Hypothalamus (tissue), 51 donors: ENCODE measurements at regions not wholly inside any gene's neighbourhood (a gene's known extent, or its start where the extent isn't known, plus 50 kb on each side); places are given as distances from the start of the nearest gene placed in this dataset.

Experiments
- DNase-seq, 51 donors: peaks; one replicate each; lab custom pipeline; 2025; lab: John Stamatoyannopoulos, UW

DNA sequence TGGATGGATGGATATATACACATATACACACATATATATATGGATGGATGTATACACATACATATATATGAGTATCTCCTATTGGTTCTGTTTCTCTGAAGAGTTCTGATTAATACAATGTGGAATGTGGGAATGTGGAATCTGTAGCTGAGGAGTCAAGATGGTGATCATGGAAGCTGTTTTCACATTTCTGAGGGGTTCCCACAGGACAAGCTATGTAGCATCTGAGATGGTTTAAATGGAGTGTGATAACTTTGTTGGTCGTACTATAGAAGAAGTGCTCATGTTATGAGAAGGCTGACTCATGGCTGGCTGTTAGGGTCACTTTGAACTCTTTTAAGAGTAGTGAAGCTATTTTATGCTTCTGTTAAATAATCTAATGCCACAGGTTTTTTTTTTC, 279.7 kb downstream of the MEIS1 start:
- no peak for DNase-seq

DNA sequence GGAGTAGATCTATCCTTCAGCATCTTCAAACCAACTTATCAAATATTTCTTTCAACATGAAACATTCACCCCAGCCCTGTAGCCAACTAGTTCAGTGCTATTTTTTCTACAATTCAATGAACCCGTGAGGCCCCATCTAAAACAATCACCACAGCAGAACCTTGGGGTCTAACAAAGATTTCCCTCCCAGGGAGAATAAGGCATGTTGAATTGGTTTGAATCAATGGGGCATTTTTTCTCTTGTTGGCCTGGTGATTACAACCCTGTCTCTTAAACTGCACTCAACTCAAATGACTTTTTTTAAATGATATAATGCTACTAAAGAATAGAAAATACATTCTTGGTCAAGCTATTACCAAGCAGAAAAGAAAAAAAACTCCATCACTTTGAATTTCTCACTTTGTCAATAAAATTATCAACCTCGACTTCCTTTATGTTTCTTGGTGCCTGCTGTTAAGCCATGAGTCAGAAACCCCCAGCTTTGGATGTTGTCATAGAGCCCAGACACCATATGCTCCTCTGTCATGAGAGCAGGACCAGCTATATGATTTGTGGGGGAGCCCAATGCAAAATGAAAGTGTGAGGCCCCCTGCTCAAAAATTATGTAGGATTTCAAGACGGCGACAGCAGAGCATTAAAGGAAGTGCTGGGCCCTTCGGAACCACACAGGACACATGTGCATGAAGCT, 282.4 kb downstream of the MEIS1 start:
- DNase-seq, result no peak

DNA sequence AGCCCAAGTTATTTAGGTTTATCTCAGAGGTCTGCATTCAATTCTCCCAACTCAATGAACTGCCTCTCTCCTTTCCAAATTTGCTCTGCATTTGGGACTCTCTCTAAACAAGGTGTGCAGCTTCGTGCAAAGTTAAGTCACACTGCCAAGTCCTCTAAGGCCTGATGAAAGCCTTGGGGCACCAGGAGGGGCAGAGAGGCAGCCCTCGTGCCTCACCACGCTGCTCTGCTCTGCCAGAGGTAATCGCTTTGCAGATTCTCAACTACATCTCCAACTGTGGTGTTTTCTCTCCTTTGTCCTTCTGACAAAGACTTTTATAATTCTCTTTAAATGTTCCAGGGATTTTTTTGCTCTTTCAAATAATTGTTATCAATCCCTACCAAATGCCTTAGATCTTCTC, 283.0 kb downstream of the MEIS1 start:
- DNase-seq, result no peak

DNA sequence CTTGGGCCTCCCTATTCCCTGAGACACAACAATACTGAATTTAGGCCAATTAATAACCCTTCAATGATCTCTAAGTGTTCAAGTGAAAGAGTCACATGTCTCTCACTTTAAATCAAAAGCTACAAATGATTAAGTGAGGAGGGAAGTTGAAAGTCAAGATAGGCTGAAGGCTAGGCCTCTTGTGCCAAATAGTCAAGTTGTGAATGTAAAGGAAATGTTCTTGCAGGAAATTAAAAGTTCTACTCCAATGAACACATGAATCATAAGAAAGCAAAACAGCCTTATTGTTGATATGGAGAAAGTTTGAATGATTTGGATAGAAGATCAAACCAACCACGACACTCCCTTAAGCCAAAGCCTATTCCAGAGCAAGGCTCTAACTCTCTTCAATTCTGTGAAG, 286.9 kb downstream of the MEIS1 start:
- DNase-seq, result no peak

DNA sequence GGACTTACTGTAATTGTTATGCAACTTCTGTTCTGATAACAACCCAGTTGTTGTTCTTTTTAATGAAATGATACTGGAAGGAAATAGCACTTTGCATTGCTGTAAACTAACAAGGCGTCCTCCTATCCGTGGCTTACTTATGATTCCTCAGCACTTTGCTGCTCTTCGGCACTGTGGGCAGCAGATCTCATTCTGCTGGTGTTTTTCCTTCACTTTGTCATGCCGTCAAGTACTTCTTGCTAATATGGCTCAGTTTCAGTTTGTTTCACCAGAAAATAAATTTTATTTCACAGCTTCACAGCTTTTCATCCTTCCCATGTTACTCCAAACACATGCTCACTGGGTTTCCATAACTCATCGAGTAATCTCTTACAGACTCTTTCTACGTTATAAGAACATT, 289.3 kb downstream of the MEIS1 start:
- DNase-seq, result no peak

DNA sequence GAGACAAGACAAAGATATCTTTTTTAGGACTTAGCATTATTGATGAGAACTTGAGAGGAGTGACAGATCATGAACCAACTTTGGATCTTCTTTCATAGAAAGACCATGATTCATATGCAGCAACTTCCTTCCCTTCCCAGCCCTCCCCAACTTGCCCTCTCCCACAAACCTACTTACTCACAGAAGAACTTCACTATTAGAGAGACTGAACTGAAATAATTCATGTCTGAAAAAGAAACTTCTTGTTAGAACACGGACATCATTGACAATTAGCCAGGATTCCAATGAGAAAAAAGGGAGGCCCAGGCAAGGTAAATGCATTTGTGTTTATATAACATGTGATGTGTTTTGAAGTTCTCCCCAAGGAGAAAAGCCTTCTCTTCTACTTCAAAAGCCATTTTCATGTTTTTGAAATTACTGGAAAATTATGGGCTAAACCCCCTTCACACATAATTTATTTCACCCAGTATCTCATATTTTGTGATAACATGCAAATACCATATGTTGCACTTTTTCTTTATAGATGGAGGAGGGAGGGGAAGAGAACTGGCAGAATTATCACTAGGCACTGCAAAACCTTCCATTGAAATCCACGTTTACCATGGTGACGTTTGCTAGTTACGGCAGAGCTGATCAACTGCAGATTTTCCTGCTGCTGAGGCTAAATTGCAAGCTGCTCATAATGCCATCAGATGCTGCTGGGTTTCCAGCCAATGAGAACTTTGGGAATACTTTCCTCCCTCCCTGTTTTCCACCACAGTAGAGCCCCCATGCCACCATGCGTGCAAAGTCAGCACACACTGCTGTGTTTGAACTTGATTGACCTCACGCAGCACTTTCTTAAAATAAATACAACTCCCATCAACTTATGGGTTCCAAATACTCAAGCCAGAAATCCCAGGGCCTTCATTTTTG, 294.7 kb downstream of the MEIS1 start:
- no peak for DNase-seq

DNA sequence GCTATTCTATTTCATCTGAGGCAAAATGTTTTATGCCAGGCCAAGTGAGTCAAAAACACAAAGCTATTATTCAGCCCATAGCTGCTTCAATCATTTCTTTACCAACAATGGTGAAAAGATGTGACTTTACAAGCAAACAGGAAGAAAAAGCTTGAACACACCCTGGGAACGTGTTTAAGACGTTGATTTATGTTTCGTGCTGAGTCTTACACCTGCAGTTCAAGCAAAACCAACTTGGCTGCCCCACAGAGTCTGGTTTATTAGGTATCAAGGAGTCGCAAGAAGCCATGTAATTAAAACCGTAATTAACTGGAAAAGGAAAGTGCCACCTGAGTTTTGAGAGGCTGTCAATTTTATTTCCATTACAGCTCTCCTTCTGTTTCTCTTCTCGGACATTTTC, 295.5 kb downstream of the MEIS1 start:
- no peak for DNase-seq

DNA sequence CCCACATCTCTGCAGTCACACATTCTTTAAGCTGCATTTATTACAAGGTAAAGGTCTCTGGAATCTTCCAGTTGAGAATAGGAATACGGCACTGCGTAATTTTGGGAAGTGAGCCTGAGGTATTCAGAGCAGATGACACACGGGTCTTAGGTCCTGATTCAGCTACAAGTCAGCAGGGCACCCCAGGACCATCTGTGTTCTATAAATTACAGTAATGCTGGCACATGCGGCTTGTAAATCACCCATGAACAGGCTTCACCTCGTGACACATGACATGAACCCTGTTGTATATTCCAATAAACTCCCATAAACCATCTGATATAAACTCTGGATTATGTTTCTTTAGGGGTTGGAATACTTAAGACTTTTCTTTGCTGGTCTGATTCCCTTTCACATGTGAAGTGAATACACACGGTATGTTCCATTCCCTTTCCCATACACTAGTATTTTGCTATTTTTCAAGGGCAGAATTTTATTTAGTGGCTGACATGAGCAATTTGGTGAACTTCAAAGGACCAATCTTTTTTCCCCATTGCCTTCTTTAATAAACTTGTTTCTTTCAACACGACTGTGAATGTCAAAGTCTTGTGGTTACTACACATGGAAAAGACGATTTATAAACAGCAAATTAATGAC, 298.6 kb downstream of the MEIS1 start:
- DNase-seq, result no peak

DNA sequence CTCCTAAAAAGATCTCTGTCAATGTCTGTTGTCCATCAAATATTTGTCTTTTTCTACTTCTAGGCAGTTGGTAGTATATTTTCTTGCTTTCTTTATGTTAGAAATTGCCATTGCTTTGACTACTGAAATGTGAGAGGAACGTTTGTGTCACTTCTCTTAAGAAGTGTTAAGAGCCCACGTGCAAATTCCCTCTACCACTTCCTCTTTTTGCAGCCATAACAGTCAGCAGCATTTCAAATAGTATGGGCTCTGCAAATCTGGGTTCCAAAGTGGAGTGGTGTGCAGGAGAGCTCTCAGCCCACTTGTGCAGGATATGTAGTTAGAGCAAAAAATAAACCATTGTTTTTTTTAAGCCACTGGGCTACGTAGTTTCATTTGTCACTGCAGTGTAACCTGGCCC, 314.0 kb downstream of the MEIS1 start:
- DNase-seq, result no peak

DNA sequence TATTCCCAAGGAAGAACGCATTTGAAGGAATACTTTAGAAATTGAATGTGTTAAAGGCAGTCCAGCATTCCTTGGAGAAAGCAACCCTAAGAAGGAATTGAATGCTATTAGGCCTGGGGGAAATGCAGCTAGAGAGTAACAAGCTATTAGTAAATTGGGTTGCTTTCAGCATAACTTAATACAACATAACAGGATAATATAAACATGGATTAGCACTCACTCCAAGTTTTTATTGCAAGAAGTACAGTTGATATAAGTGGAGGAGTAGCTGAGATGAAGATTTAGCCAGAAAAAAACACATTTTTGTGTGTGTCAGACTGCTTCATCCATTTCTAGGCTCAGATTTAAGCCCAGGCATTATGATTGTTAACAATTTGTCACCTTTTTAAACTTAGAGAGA, 314.6 kb downstream of the MEIS1 start:
- DNase-seq, result no peak

DNA sequence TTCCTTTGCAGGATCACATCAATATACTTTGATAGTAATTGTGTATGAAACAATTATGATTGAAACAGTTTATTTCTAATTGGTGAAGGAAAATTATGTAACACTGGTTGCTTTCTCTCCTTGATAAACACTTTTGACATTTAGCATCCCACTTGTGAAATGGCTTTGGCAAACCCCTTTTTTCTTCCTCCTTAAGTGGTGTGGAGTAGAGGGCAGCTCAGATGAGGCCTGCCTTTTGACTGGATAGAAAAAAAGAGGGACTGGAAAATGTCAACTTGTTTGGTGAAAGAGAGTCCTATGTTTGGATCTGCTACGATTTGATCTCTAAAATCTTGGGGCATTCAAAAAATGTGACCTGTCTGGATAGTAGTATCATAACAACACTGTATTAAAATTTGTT, 318.3 kb downstream of the MEIS1 start:
- DNase-seq, result no peak

DNA sequence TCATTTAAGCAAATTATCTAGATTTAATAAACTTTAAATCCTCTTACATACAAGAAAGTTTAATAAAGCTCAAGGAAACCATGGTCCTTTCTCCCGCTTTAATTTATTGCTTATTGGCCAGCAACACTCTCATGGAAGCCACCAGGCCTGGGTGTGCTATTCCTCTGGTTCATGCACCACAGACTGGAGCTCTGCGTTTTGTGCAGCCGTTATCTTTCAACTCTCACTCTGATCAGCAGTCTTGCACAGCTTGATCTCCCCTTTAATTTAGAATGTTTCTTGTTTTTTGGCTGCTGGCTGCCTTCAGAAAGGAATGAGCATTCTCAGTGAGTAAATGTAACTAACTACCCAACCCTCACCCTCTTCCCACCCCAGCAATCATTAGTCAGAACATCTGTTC, 318.7 kb downstream of the MEIS1 start:
- DNase-seq, result no peak

DNA sequence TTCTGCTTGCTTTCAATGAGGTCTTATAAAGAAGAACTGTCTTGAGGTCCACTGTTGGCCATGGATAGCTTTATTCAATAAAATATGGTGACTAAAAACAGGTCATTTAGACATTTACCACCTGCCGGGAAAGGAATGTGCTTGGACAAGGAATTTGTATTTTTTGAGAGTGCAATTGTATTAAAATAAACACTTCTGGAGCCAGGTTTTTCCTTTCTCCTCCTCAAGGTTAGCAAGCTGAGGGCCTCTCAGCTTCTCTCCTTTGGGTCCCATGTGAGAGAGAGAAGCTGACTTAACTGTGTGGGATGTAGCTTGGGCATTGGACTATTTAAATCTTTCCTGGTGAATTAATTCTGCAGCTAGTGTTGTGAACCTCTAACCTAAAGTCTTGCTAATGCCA, 321.0 kb downstream of the MEIS1 start:
- no peak for DNase-seq

DNA sequence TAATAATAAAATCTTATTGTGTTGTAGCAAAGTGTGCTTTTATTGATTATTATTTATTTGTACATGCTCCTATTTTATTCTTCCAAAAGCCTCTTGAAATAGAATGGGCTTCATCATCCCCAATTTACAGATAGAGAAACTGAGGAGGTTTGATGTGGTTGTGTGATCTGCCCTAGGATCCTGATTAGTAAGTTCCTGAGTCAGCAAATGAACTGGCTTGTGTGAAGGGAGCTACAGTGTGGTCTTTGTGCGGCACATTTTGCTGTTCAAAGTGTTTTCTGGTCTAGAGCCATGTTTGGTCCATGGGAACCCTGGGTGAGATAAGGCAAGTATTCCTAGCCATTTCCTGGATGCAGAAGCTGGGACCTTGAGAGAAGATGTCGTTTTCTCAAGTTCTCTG, 326.9 kb downstream of the MEIS1 start:
- DNase-seq, result no peak

DNA sequence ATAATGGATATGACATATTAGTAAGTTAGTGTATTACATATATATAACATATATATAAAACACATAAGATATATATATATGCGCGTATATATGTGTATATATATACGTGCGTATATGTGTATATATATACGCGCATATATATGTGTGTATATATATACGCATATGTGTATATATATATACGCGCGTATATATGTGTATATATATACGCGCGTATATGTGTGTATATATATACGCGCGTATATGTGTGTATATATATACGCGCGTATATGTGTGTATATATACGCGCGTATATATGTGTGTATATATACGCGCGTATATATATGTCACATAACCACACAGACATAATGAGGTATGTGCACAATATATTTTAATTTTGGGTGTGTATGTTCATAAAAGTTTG, 327.8 kb downstream of the MEIS1 start:
- no peak for DNase-seq

DNA sequence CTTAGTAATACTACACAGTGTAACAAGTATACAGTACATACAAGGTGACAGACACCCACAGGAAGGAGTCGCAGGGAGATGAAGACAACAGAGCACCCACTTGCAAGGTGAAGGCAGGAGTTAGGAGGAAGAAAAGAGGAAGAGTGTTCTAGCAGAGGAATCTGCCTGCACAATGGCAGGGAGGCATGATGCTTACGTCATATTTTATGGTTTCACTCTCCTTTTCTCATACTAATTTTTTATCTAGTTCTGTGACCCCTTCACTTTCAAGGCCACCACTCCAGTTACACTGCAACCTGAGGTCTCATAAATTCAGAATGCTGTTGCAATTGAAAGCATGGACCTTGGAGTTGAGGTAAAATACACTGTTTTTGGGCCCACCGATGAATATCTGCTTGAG, 331.7 kb downstream of the MEIS1 start:
- DNase-seq, result no peak

DNA sequence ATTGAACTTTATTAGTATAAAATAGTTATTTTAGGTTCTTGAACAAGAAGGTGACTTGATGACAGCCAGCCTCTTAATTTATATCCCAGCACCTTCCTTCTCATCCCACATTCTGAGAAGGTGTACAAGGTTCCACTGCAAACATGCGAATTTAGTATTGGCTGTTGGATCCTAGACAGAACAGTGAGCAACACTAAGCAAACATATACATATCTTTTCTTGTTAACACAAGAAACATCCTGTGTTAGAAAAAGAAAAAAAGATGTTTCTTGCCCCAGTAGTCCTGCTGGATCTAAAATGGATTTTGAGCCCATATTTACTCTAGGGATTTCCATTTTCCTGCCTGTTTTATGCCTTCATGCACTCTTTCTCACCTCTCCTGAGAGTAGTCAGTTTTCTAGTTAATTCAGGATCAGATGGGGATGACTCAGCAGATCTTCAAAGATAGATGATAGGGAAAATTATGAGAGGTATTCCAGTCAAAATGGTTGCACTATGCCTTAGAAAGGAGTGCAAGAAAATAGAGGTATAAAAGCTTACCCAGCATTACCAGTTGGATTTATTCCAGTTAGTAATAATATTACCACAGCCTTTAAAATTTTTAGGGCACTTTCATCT, 336.5 kb downstream of the MEIS1 start:
- DNase-seq, result no peak

DNA sequence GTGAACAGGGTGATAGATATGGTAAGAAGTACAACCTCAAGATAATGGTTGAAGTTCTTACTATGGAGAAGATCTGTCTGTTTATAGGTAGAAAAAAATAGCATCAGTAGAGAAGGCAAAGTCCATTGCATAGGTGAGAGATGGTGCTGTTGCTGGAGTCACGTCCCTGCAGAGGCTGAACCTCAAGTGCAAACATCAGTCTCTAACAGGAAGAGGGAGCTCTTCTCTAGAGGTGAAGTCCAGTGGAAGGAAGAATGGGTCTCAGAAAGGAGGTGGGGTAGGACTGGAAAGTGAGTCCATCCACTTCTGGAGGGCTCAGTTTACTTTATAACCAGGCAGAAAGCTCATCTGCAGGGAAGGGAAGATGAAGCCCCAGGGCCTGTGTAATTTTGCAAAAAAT, 337.7 kb downstream of the MEIS1 start:
- no peak for DNase-seq

DNA sequence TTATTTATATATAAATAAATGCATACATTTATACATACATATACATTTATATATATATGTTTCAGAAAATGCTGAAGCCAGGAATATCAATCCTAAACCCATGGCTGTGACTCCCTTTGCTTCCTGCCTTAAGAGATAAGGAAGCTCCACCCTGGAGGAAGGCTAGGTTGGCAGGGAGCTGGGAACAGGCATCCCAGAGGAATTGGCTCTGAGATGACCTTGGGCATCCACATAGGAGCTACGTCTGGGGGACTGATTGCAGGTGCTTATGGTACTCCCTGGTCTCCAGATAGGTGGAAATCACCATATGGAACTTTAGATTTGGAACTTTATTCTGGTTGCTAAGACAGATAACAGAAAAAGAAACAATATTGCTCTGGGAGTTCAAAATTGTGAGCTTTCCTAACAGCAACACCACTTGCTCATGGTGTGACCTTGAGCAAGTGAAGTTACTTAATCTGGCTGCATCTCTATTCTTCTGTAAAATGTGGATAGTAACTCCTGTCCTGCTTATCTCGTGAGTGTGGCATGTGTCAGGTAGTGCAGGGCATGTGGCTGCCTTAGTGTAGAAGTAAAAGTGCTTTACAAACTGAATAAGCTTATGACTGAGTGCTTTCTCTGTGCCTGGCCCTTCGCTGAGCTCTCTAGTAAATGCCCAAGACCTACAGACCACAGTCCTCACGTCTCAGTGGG, 341.0 kb downstream of the MEIS1 start:
- DNase-seq, result no peak

DNA sequence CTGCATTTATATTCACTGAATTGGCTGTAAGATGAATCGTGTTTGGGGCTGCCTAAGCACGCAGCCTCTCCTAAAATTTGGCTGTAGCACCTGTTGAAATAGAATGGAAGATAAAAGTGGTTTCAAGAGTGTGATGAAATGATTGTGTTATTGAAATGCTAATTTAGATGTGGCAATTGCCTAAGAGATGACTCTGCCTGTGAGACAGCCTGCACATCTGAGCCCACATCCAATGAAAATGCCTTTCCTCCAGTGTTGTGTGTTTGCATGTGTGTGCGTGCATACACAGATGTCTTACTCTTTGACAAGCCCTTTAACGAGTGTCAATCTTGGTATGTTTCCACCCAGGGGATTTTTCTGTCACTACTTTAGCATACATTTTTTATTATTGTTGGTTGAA, 346.9 kb downstream of the MEIS1 start:
- no peak for DNase-seq
